IMR-90 (cell line): ENCODE measurements at regions not wholly inside any gene's neighbourhood (a gene's known extent, or its start where the extent isn't known, plus 50 kb on each side); places are given as distances from the start of the nearest gene placed in this dataset.

Experiments used
- FOS ChIP-seq: fragments of 150-350 bp; IDR thresholded peaks from 2 replicates; pipeline ENCODE4 v1.6.1; 2016; ENCODE audit warnings: low read depth, low read length
- MAFK ChIP-seq: IDR thresholded peaks from 2 replicates; pipeline ENCODE4 v1.6.1; 2012; ENCODE audit warnings: low read depth, low read length, improper control_type of control experiment
- MXI1 ChIP-seq: IDR thresholded peaks from 2 replicates; pipeline ENCODE4 v1.6.1; 2012; ENCODE audit warnings: low read depth, mild to moderate bottlenecking, low read length, moderate library complexity, borderline replicate concordance
- NFE2L2 ChIP-seq: fragments of 150-350 bp; IDR thresholded peaks from 2 replicates; pipeline ENCODE4 v1.6.1; 2016; ENCODE audit warnings: low read depth, mild to moderate bottlenecking, low read length
- POLR2A ChIP-seq: IDR thresholded peaks from 2 replicates; pipeline ENCODE4 v1.6.1; 2012; ENCODE audit warnings: mild to moderate bottlenecking, low read depth, low read length
- RAD21 ChIP-seq: IDR thresholded peaks from 2 replicates; pipeline ENCODE4 v1.6.1; 2012; ENCODE audit warnings: low read length, improper control_type of control experiment
- RCOR1 ChIP-seq: IDR thresholded peaks from 2 replicates; pipeline ENCODE4 v1.6.1; 2012; ENCODE audit warnings: mild to moderate bottlenecking, low read length, improper control_type of control experiment; ENCODE audit not compliant: insufficient replicate concordance
- RFX5 ChIP-seq: IDR thresholded peaks from 2 replicates; pipeline ENCODE4 v1.8.0; 2012; ENCODE audit warnings: low read depth, mild to moderate bottlenecking, low read length, moderate library complexity
- TF ChIP-seq, protein P1 (sequence below): conservative IDR thresholded peaks from 2 replicates; pipeline ENCODE4 v1.5.1; 2012; ENCODE audit warnings: mild to moderate bottlenecking, low read depth, low read length, improper control_type of control experiment

- no peak for TF ChIP-seq POLR2A
- TF ChIP-seq, protein P1, sequence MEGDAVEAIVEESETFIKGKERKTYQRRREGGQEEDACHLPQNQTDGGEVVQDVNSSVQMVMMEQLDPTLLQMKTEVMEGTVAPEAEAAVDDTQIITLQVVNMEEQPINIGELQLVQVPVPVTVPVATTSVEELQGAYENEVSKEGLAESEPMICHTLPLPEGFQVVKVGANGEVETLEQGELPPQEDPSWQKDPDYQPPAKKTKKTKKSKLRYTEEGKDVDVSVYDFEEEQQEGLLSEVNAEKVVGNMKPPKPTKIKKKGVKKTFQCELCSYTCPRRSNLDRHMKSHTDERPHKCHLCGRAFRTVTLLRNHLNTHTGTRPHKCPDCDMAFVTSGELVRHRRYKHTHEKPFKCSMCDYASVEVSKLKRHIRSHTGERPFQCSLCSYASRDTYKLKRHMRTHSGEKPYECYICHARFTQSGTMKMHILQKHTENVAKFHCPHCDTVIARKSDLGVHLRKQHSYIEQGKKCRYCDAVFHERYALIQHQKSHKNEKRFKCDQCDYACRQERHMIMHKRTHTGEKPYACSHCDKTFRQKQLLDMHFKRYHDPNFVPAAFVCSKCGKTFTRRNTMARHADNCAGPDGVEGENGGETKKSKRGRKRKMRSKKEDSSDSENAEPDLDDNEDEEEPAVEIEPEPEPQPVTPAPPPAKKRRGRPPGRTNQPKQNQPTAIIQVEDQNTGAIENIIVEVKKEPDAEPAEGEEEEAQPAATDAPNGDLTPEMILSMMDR = no peak
- TF ChIP-seq RCOR1 = no peak
- no peak for TF ChIP-seq MAFK
- no peak for TF ChIP-seq RFX5
- no peak for TF ChIP-seq RAD21
- no peak for TF ChIP-seq FOS
- no peak for TF ChIP-seq NFE2L2
- no peak for TF ChIP-seq MXI1
Observed at GRCh38 chr17:77736199-77736585, 222.3 kb upstream of the TNRC6C start.
